Sigmoid colon (tissue), 6 donors: ENCODE measurements at regions not wholly inside any gene's neighbourhood (a gene's known extent, or its start where the extent isn't known, plus 50 kb on each side); places are given as distances from the start of the nearest gene placed in this dataset.

ENCODE experiments used
- DNase-seq: peaks from one replicate; pipeline ENCODE4 v3.0.0-alpha.2; 2019
- H3K27ac ChIP-seq, 4 donors: fragments of 200-600 bp; sonication (generic); one replicate each; pipeline ENCODE4 v1.5.1; 2016 to 2019; ENCODE audit warnings: mild to moderate bottlenecking in 1 of 4
- H3K27me3 ChIP-seq, 3 donors: fragments of 200-600 bp; sonication (generic); one replicate each; pipeline ENCODE4 v1.5.1; 2019; ENCODE audit warnings: mild to moderate bottlenecking in 1 of 3
- H3K36me3 ChIP-seq, 4 donors: fragments of 200-600 bp; sonication (generic); one replicate each; pipeline ENCODE4 v1.5.1; 2016 to 2019
- H3K4me1 ChIP-seq, 4 donors: fragments of 200-600 bp; sonication (generic); one replicate each; pipeline ENCODE4 v1.5.1; 2017 to 2019
- H3K4me3 ChIP-seq, 4 donors: fragments of 200-600 bp; sonication (generic); one replicate each; pipeline ENCODE4 v1.5.1; 2017 to 2019; ENCODE audit warnings: mild to moderate bottlenecking in 2 of 4, moderate library complexity in 1 of 4
- H3K9me3 ChIP-seq, 4 donors: fragments of 200-600 bp in 3 of 4; sonication (generic) in 3 of 4; one replicate each; pipeline versions ENCODE4 v1.5.1 to v1.6.1; 2013 to 2019
- CTCF ChIP-seq, 4 experiments: fragments of 450-650 bp in 3 of 4; fragments of 200-600 bp in 1 of 4; IDR thresholded peaks; one replicate each; pipeline ENCODE4 v1.5.1; 2016 to 2019; ENCODE audit warnings: antibody characterized with exemption in 4 of 4, mild to moderate bottlenecking in 3 of 4, moderate library complexity in 2 of 4
- EP300 ChIP-seq, 4 donors: sonication (generic); formaldehyde crosslinking; IDR thresholded peaks; one replicate each; pipeline ENCODE4 v1.6.1; 2017; ENCODE audit warnings: antibody characterized with exemption in 4 of 4
- POLR2A ChIP-seq, 2 donors: fragments of 450-650 bp; IDR thresholded peaks; one replicate each; pipeline ENCODE4 v1.6.1; 2016; ENCODE audit warnings: antibody characterized with exemption in 2 of 2, mild to moderate bottlenecking in 2 of 2, moderate library complexity in 2 of 2
- POLR2AphosphoS5 ChIP-seq, 4 donors: sonication (generic); formaldehyde crosslinking; IDR thresholded peaks; one replicate each; pipeline ENCODE4 v1.6.1; 2017; ENCODE audit warnings: antibody characterized with exemption in 4 of 4
- WGBS, 2 donors: extraction: QIAGEN DNeasy Blood & Tissue Kit; methylation state at CpG; one replicate each; pipeline ENCODE4 v1.1.7; 2013; 5-methylcytosine and 5-hydroxymethylcytosine counted together
- intact Hi-C: fragments of 100-400 bp; cut with DNase I; formaldehyde crosslinking; loops from one replicate; pipeline ENCODE4 v1.15.1; 2023
- donor health status: healthy with polysubstance abuse.
- donor health status: healthy.

GRCh38 chr12:28122756-28123155 is 67.5 kb upstream of the CCDC91 start:
- WGBS, 2 donors, result 94 to 96% methylated on average over 3 of the region's 3 CpGs
- intact Hi-C loops, result no loop called here
- TF ChIP-seq CTCF (IDR thresholded peaks at IDR 0.05) (no peak), EP300 (IDR thresholded peaks at IDR 0.05) (no peak), POLR2A (IDR thresholded peaks at IDR 0.05) (no peak), POLR2AphosphoS5 (IDR thresholded peaks at IDR 0.05) (no peak)

GRCh38 chr12:28127455-28127854 is 62.8 kb upstream of the CCDC91 start:
- peaks cover 0 to 18% (median 12%) of the 10 kb centered on the region in 4 donors for H3K4me1 ChIP-seq
- H3K36me3 ChIP-seq, result no peaks in the 10 kb centered on the region
- 89 to 92% methylated on average over 3 of the region's 3 CpGs for WGBS, 2 donors
- H3K27me3 ChIP-seq, result no peaks in the 10 kb centered on the region
- no peak for DNase-seq
- intact Hi-C loops, result no loop called here
- no peak overlapping the region for H3K4me3 ChIP-seq
- no peaks in the 10 kb centered on the region for H3K9me3 ChIP-seq
- H3K27ac ChIP-seq, result no peak overlapping the region
- TF ChIP-seq EP300 (IDR thresholded peaks at IDR 0.05) (no peak), CTCF (IDR thresholded peaks at IDR 0.05) (no peak), POLR2A (IDR thresholded peaks at IDR 0.05) (no peak), POLR2AphosphoS5 (IDR thresholded peaks at IDR 0.05) (no peak)

More at GRCh38 chr12:28122756-28123155, 67.5 kb upstream of the CCDC91 start:
- Histone ChIP-seq H3K4me1 (no peaks in the 10 kb centered on the region), H3K27ac (no peak overlapping the region), H3K27me3 (no peaks in the 10 kb centered on the region), H3K4me3 (no peak overlapping the region), H3K9me3 (no peaks in the 10 kb centered on the region), H3K36me3 (no peaks in the 10 kb centered on the region)
- no peak for DNase-seq

- Histone ChIP-seq H3K36me3 (no peaks in the 10 kb centered on the region), H3K27ac (no peak overlapping the region), H3K9me3 (no peaks in the 10 kb centered on the region), H3K4me3 (no peak overlapping the region), H3K27me3 (no peaks in the 10 kb centered on the region), H3K4me1 (peaks cover 0 to 18% (median 12%) of the 10 kb centered on the region in 4 donors)
- TF ChIP-seq POLR2A (IDR thresholded peaks at IDR 0.05), result no peak
- no peak for TF ChIP-seq CTCF (IDR thresholded peaks at IDR 0.05)
- TF ChIP-seq POLR2AphosphoS5 (IDR thresholded peaks at IDR 0.05), result no peak
- TF ChIP-seq EP300 (IDR thresholded peaks at IDR 0.05), result no peak
- intact Hi-C loops, result no loop called here
- 92 to 93% methylated on average over 1 of the region's 1 CpG for WGBS, 2 donors
- DNase-seq, result no peak
Observed at GRCh38 chr12:28129031-28129430, 61.2 kb upstream of the CCDC91 start.

- Histone ChIP-seq H3K4me1 (peaks cover 0 to 18% (median 12%) of the 10 kb centered on the region in 4 donors), H3K27me3 (no peaks in the 10 kb centered on the region), H3K4me3 (no peak overlapping the region), H3K9me3 (no peaks in the 10 kb centered on the region), H3K27ac (peak overlapping the region in 3 of 4 donors; percentile 5 to 50 (median 47)), H3K36me3 (no peaks in the 10 kb centered on the region)
- 67 to 95% methylated on average over 2 of the region's 2 CpGs for WGBS, 2 donors
- no peak for TF ChIP-seq EP300 (IDR thresholded peaks at IDR 0.05)
- TF ChIP-seq POLR2AphosphoS5 (IDR thresholded peaks at IDR 0.05), result no peak
- TF ChIP-seq CTCF (IDR thresholded peaks at IDR 0.05), result no peak
- no peak for TF ChIP-seq POLR2A (IDR thresholded peaks at IDR 0.05)
- no peak for DNase-seq
- intact Hi-C loops, result no loop called here
Observed at GRCh38 chr12:28130234-28130624, 60.0 kb upstream of the CCDC91 start.
